ENCODE measurements at regions not wholly inside any gene's neighbourhood (a gene's known extent, or its start where the extent isn't known, plus 50 kb on each side); places are given as distances from the start of the nearest gene placed in this dataset.

- 33% methylated on average over 1 of the region's 3 CpGs for WGBS (ENCODE audit: insufficient coverage, low coverage, missing lambda C conversion rate)
- BruUV-seq (replicated peaks), result no TSS peak
- Histone ChIP-seq H2AFZ (ENCODE audit: low read depth, low read length) (no peak overlapping the region), H3K9ac (ENCODE audit: insufficient read depth in 1 of 2, low read depth in 2 of 2, low read length in 2 of 2) (no peak overlapping the region), H3K4me1 (replicated peaks in 1 of 2; ENCODE audit: control insufficient read depth in 2 of 2, insufficient read depth in 2 of 2, low read length in 2 of 2) (no peaks in the 10 kb centered on the region), H3K9me3 (replicated peaks; ENCODE audit: control insufficient read depth, insufficient read depth, low read depth, low read length) (0 out of 2 replicates have a peak, but pooled peaks cover 3% of the 10 kb centered on the region), H3K79me2 (ENCODE audit: control insufficient read depth, insufficient read depth, low read length) (no peaks in the 10 kb centered on the region), H3K9me1 (ENCODE audit: control insufficient read depth, insufficient read depth, low read length) (no peaks in the 10 kb centered on the region), H4K20me1 (replicated peaks; ENCODE audit: control insufficient read depth, insufficient read depth, low read length) (no peaks in the 10 kb centered on the region), H3K36me3 (ENCODE audit: control insufficient read depth, insufficient read depth, low read length) (no peaks in the 10 kb centered on the region), H3K27ac (ENCODE audit: extremely low read depth, low read depth, low read length) (no peak overlapping the region), H3K4me3 (no peak overlapping the region), H3K4me2 (ENCODE audit: insufficient read depth, low read length) (no peak overlapping the region), H3K27me3 (ENCODE audit: control insufficient read depth in 2 of 2, insufficient read depth in 2 of 2, low read length in 2 of 2) (no peaks in the 10 kb centered on the region)
- POLR2A ChIA-PET, result no interaction called here
- TF ChIP-seq ZHX1 (conservative IDR thresholded peaks at IDR 0.05; ENCODE audit: low read length), result no peak
- no peak for TF ChIP-seq EP300 (IDR thresholded peaks at IDR 0.05; ENCODE audit: low read length)
- TF ChIP-seq TOE1 (IDR thresholded peaks at IDR 0.05; ENCODE audit: borderline replicate concordance), result no peak
- no peak for TF ChIP-seq TOE1 (CRISPR knock-in tag; IDR thresholded peaks at IDR 0.05; ENCODE audit: borderline replicate concordance, low read depth)
- no peak for TF ChIP-seq NFE2L1 (tag; IDR thresholded peaks at IDR 0.05; ENCODE audit: borderline replicate concordance, low read depth)
- TF ChIP-seq TCF15 (CRISPR knock-in tag; IDR thresholded peaks at IDR 0.05), result no peak
- no peak for TF ChIP-seq XRCC3 (IDR thresholded peaks at IDR 0.05)
- no peak for TF ChIP-seq ZSCAN32 (CRISPR knock-in tag; IDR thresholded peaks at IDR 0.05)
- no peak for TF ChIP-seq E2F3 (CRISPR knock-in tag; IDR thresholded peaks at IDR 0.05)
- TF ChIP-seq TBP (optimal IDR thresholded peaks at IDR 0.05; ENCODE audit: low read depth, low read length), result no peak
- TF ChIP-seq IRF9 (tag; IDR thresholded peaks at IDR 0.05), result no peak
- TF ChIP-seq TAF7 (tag; IDR thresholded peaks at IDR 0.05), result no peak
- TF ChIP-seq SFPQ (IDR thresholded peaks at IDR 0.05; ENCODE audit: low read depth, low read length), result no peak
- TF ChIP-seq FOXA1 (IDR thresholded peaks at IDR 0.05; ENCODE audit: borderline replicate concordance), result no peak
- TF ChIP-seq NR2C2 (CRISPR knock-in tag; IDR thresholded peaks at IDR 0.05), result no peak
- no peak for TF ChIP-seq NR2C2 (tag; IDR thresholded peaks at IDR 0.05)
- TF ChIP-seq CREB1 (IDR thresholded peaks at IDR 0.05), result no peak
- no peak for TF ChIP-seq CREB1 (CRISPR knock-in tag; IDR thresholded peaks at IDR 0.05)
- in situ Hi-C loops (cut with MboI) (no loop called here), intact Hi-C loops (cut with micrococcal nuclease) (no loop called here)
- CTCF ChIA-PET (ENCODE audit: low intra/inter-chr PET ratio), result no interaction called here
- DNase-seq (ENCODE audit: extremely low read depth in 1 of 4, low spot score in 3 of 4), result no peak
- FAIRE-seq, result no peak
- no peak for ATAC-seq
These were observed 144.7 kb downstream of the NDUFA10 start for GRCh38 chr2:239880396-239880795.
